ENCODE measurements at regions not wholly inside any gene's neighbourhood (a gene's known extent, or its start where the extent isn't known, plus 50 kb on each side); places are given as distances from the start of the nearest gene placed in this dataset.
A peak's percentile ranks its signal among the peaks of the same experiment; 100 is the strongest.
"Not testable (repeated sequence)": the region's sequence is repeated elsewhere in the genome, so short reads cannot be mapped to it uniquely, and the experiment has no call there.

GRCh38 chr3:146746190-146746589 lies 141.0 kb upstream of the PLSCR5 start:
- no peak for DNase-seq

GRCh38 chr3:146739203-146739671 lies 134.1 kb upstream of the PLSCR5 start:
- DNase-seq, result no peak

GRCh38 chr3:146732325-146732724 lies 127.2 kb upstream of the PLSCR5 start:
- DNase-seq, result no peak

- no peak for DNase-seq
Observed at GRCh38 chr3:146715170-146715569, 110.0 kb upstream of the PLSCR5 start.

- no peak for DNase-seq
Observed at GRCh38 chr3:146712806-146713205, 107.7 kb upstream of the PLSCR5 start.

- no peak for DNase-seq
Observed at GRCh38 chr3:146709969-146710368, 104.8 kb upstream of the PLSCR5 start.

GRCh38 chr3:146705225-146705624 lies 100.1 kb upstream of the PLSCR5 start:
- DNase-seq, result peak in 1 of 5 donors; percentile 33

- no peak for DNase-seq
Observed at GRCh38 chr3:146702237-146702636, 97.1 kb upstream of the PLSCR5 start.

GRCh38 chr3:146701246-146701645 lies 96.1 kb upstream of the PLSCR5 start:
- no peak for DNase-seq

GRCh38 chr3:146700025-146700424 lies 94.9 kb upstream of the PLSCR5 start:
- DNase-seq, result not testable (repeated sequence)

- no peak for DNase-seq
Observed at GRCh38 chr3:146692254-146692653, 87.1 kb upstream of the PLSCR5 start.

- no peak for DNase-seq
Observed at GRCh38 chr3:146685050-146685814, 80.1 kb upstream of the PLSCR5 start.

- DNase-seq, result no peak
Observed at GRCh38 chr3:146682171-146682570, 77.0 kb upstream of the PLSCR5 start.

GRCh38 chr3:146680617-146681016 lies 75.5 kb upstream of the PLSCR5 start:
- DNase-seq, result no peak

- DNase-seq, result no peak
Observed at GRCh38 chr3:146679995-146680394, 74.8 kb upstream of the PLSCR5 start.

GRCh38 chr3:146679191-146679590 lies 74.0 kb upstream of the PLSCR5 start:
- DNase-seq, result no peak

GRCh38 chr3:146672941-146673340 lies 67.8 kb upstream of the PLSCR5 start:
- DNase-seq, result no peak

GRCh38 chr3:146664403-146664802 lies 59.3 kb upstream of the PLSCR5 start:
- DNase-seq, result no peak

- no peak for DNase-seq
Observed at GRCh38 chr3:146658841-146659240, 53.7 kb upstream of the PLSCR5 start.

GRCh38 chr3:146655333-146655996 lies 50.3 kb upstream of the PLSCR5 start:
- no peak for DNase-seq
